Bronchial epithelial cell (primary cell): ENCODE measurements at regions not wholly inside any gene's neighbourhood (a gene's known extent, or its start where the extent isn't known, plus 50 kb on each side); places are given as distances from the start of the nearest gene placed in this dataset.

Experiments
- DNase-seq: peaks from one replicate; pipeline ENCODE4 v3.0.0-alpha.2; 2010; ENCODE audit warnings: low read depth
- FAIRE-seq: peaks from 2 replicates; lab custom pipeline; 2011; peaks lifted over from hg19 to GRCh38; lab: Jason Lieb, UNC
- H3K27me3 ChIP-seq: 2 replicates; pipeline ENCODE4 v1.5.1; 2011; ENCODE audit warnings: low read length; ENCODE audit not compliant: control insufficient read depth, insufficient read depth
- H3K36me3 ChIP-seq: 2 replicates; pipeline ENCODE4 v1.5.1; 2011; ENCODE audit warnings: low read length; ENCODE audit not compliant: control insufficient read depth, insufficient read depth
- H3K4me3 ChIP-seq: 2 replicates; pipeline ENCODE4 v1.5.1; 2011; ENCODE audit warnings: mild to moderate bottlenecking, low read depth, low read length, control low read depth
- TF ChIP-seq, protein P1 (sequence below): IDR thresholded peaks from 2 replicates; pipeline ENCODE4 v1.5.1; 2011; ENCODE audit warnings: mild to moderate bottlenecking, moderate library complexity, low read length, control low read depth, inconsistent platforms; ENCODE audit not compliant: insufficient read depth, severe bottlenecking

DNA sequence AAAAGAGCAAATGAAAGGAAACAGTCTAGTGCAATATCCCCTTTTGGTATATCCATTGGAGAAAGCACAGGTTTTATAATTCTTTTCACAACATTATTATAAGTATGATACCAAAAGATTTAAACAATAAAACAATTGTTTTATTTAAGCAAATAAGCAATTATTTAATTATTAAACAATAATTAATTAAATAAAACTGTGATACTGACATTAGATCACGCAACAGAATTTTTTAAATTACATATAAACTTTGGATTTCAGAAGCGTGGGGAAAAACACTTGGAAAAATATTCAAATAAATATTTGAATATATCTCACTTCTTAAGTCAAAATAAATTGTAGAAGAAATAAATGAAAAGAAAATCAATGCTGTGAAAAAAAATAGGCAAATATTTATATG, 76.2 kb upstream of the STXBP5 start:
- Histone ChIP-seq H3K36me3 (no peaks in the 10 kb centered on the region), H3K27me3 (no peaks in the 10 kb centered on the region), H3K4me3 (no peak overlapping the region)
- TF ChIP-seq, protein P1, sequence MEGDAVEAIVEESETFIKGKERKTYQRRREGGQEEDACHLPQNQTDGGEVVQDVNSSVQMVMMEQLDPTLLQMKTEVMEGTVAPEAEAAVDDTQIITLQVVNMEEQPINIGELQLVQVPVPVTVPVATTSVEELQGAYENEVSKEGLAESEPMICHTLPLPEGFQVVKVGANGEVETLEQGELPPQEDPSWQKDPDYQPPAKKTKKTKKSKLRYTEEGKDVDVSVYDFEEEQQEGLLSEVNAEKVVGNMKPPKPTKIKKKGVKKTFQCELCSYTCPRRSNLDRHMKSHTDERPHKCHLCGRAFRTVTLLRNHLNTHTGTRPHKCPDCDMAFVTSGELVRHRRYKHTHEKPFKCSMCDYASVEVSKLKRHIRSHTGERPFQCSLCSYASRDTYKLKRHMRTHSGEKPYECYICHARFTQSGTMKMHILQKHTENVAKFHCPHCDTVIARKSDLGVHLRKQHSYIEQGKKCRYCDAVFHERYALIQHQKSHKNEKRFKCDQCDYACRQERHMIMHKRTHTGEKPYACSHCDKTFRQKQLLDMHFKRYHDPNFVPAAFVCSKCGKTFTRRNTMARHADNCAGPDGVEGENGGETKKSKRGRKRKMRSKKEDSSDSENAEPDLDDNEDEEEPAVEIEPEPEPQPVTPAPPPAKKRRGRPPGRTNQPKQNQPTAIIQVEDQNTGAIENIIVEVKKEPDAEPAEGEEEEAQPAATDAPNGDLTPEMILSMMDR = no peak
- DNase-seq = no peak
- no peak for FAIRE-seq

GRCh38 chr6:147131532-147132128, 72.6 kb upstream of the STXBP5 start:
- TF ChIP-seq, protein P1 = no peak
- DNase-seq (no peak), FAIRE-seq (no peak)
- H3K4me3 ChIP-seq = no peak overlapping the region
- H3K27me3 ChIP-seq = no peaks in the 10 kb centered on the region
- no peaks in the 10 kb centered on the region for H3K36me3 ChIP-seq

DNA sequence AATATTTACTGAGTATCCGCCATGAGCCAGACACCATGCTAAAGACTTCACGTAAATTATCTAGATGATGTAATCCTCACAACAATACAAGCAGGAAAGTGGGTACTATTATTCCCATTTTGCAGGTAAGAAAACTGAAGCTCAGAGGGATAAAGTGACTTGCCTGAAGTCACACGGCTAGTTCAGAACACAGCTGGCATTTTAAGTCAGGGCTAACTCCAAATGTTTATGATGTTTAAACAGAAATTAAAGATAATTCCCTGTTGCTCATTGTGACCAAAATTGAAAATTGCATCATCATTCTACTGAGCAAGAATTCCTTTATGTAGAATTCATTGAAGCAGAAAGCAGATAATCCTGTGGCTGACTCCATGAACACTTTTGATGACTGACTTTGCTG, 71.3 kb upstream of the STXBP5 start:
- TF ChIP-seq, protein P1 = no peak
- H3K4me3 ChIP-seq = no peak overlapping the region
- FAIRE-seq (no peak), DNase-seq (peak; percentile 48)
- H3K36me3 ChIP-seq = no peaks in the 10 kb centered on the region
- H3K27me3 ChIP-seq = no peaks in the 10 kb centered on the region

- no peak overlapping the region for H3K4me3 ChIP-seq
- no peaks in the 10 kb centered on the region for H3K27me3 ChIP-seq
- DNase-seq = no peak
- no peak for FAIRE-seq
- no peaks in the 10 kb centered on the region for H3K36me3 ChIP-seq
- TF ChIP-seq, protein P1 = no peak
These were observed 70.5 kb upstream of the STXBP5 start for GRCh38 chr6:147133669-147134068.

DNA sequence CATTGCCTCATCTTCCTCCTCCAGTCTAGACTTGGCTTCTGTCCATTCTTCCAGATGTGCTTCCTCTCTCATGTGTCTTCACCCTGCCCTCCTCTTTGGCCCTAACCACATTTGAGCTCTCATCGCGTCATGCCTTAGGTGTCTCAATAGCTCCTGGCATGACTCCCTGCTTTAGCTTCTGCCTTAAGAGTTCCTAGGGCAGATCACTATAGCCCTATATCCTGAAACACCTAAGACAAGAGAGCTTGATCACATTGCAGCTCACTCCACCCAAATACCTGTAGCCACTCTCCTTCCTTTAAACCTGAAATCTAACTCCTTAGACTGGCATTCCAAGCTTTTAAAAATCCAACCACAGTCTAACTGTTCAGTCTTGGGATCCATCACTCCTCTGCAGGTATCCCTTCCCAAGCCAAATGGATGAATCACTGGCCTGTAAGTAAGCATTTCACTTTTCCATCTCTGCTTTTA, 69.0 kb upstream of the STXBP5 start:
- Histone ChIP-seq H3K36me3 (no peaks in the 10 kb centered on the region), H3K27me3 (no peaks in the 10 kb centered on the region), H3K4me3 (no peak overlapping the region)
- TF ChIP-seq, protein P1 = no peak
- FAIRE-seq (peak; percentile 36), DNase-seq (peak; percentile 92)

DNA sequence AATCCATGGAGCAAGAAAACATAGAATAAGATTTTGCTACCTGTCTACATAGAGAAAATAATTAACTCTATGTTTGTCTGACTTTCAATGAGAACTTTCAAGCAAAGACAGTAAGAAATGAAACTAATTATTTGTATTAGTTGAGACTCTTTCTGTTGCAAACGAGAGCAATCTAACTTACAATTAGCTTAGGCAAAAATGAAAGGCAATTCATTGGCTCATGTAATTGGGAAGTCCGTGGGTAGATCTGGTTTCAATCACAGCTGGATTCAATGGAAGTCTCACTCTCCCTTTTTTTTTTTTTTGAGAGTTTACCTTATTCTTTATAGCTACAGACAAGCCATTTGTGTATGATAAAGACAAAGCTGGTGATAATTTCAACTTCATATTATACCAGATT, 68.2 kb upstream of the STXBP5 start:
- FAIRE-seq = no peak
- Histone ChIP-seq H3K27me3 (no peaks in the 10 kb centered on the region), H3K36me3 (no peaks in the 10 kb centered on the region), H3K4me3 (no peak overlapping the region)
- TF ChIP-seq, protein P1 = no peak
- no peak for DNase-seq
